RWPE2 (cell line): ENCODE measurements at regions not wholly inside any gene's neighbourhood (a gene's known extent, or its start where the extent isn't known, plus 50 kb on each side); places are given as distances from the start of the nearest gene placed in this dataset.
A peak's percentile ranks its signal among the peaks of the same experiment; 100 is the strongest.

ENCODE experiments used
- ATAC-seq: fragments of 200-7000 bp; cut with Tn5 transposase; 3 replicates; pipeline ENCODE4 v1.9.1; 2021; ENCODE audit warnings: low read depth
- DNase-seq: peaks from one replicate; pipeline ENCODE4 v3.0.0-alpha.2; 2020; ENCODE audit warnings: low spot score
- H3K27ac ChIP-seq: fragments of 450-650 bp; 2 replicates; pipeline ENCODE4 v1.5.1; 2017; ENCODE audit warnings: mild to moderate bottlenecking; ENCODE audit not compliant: poor library complexity, severe bottlenecking
- H3K27me3 ChIP-seq: fragments of 250-450 bp; sonication (Bioruptor Pico); 2 replicates; pipeline ENCODE4 v1.5.1; 2021; ENCODE audit warnings: mild to moderate bottlenecking, moderate library complexity; ENCODE audit not compliant: insufficient read depth, poor library complexity, severe bottlenecking
- H3K36me3 ChIP-seq: fragments of 250-450 bp; sonication (Bioruptor Pico); 2 replicates; pipeline ENCODE4 v1.5.1; 2020; ENCODE audit warnings: low read depth, mild to moderate bottlenecking, moderate library complexity
- H3K4me1 ChIP-seq: fragments of 250-450 bp; sonication (Bioruptor Pico); 2 replicates; pipeline ENCODE4 v1.5.1; 2021; ENCODE audit warnings: mild to moderate bottlenecking, moderate library complexity; ENCODE audit not compliant: insufficient read depth, poor library complexity, severe bottlenecking
- H3K4me3 ChIP-seq: fragments of 250-450 bp; sonication (Bioruptor Pico); 2 replicates; pipeline ENCODE4 v1.5.1; 2021; ENCODE audit warnings: mild to moderate bottlenecking, moderate library complexity; ENCODE audit not compliant: severe bottlenecking
- H3K9me3 ChIP-seq: fragments of 250-450 bp; sonication (Bioruptor Pico); 2 replicates; pipeline ENCODE4 v1.5.1; 2021; ENCODE audit warnings: mild to moderate bottlenecking, moderate library complexity; ENCODE audit not compliant: severe bottlenecking
- TF ChIP-seq, protein P1 (sequence below): fragments of 450-650 bp; IDR thresholded peaks from one replicate; pipeline ENCODE4 v1.5.1; 2017; ENCODE audit warnings: mild to moderate bottlenecking, moderate library complexity; ENCODE audit not compliant: poor library complexity, severe bottlenecking

DNA sequence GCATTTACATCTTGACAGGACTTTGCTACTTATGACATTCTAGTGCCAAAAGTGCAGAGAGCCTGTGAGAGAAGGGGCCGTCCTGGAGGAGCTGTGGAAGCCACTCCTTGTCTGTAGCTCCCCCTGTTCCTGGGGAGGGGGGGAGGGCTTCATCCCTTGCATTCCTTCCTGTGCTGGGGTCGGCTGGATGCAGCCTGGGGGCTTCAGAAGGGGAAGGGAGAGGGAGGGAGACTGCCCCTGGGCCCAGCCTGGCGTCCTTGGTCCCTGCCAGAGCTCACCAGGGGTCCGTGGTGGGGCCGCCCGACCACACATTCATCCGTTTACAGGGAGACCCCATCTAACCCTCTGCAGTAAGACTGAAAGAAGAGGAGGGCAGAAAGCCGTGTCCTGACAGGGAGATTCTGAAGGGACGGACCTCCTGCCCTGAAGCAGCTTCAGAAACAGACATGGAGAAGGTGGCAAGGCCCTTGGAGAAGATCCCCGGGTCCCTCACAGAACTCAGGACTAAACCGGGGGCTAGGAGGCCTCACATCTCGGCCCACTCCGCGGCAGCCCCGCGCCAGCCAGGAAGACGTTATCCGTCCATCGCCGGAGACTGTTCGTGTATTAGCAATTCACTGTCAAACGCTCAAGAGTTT lies 258.3 kb upstream of the SALL3 start:
- no peaks in the 10 kb centered on the region for H3K36me3 ChIP-seq
- H3K27ac ChIP-seq: no peak overlapping the region
- H3K9me3 ChIP-seq: no peaks in the 10 kb centered on the region
- no peak overlapping the region for H3K4me3 ChIP-seq
- TF ChIP-seq, protein P1, sequence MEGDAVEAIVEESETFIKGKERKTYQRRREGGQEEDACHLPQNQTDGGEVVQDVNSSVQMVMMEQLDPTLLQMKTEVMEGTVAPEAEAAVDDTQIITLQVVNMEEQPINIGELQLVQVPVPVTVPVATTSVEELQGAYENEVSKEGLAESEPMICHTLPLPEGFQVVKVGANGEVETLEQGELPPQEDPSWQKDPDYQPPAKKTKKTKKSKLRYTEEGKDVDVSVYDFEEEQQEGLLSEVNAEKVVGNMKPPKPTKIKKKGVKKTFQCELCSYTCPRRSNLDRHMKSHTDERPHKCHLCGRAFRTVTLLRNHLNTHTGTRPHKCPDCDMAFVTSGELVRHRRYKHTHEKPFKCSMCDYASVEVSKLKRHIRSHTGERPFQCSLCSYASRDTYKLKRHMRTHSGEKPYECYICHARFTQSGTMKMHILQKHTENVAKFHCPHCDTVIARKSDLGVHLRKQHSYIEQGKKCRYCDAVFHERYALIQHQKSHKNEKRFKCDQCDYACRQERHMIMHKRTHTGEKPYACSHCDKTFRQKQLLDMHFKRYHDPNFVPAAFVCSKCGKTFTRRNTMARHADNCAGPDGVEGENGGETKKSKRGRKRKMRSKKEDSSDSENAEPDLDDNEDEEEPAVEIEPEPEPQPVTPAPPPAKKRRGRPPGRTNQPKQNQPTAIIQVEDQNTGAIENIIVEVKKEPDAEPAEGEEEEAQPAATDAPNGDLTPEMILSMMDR: no peak
- ATAC-seq (no peak), DNase-seq (peak; percentile 14)
- no peaks in the 10 kb centered on the region for H3K4me1 ChIP-seq
- H3K27me3 ChIP-seq: no peaks in the 10 kb centered on the region

DNA sequence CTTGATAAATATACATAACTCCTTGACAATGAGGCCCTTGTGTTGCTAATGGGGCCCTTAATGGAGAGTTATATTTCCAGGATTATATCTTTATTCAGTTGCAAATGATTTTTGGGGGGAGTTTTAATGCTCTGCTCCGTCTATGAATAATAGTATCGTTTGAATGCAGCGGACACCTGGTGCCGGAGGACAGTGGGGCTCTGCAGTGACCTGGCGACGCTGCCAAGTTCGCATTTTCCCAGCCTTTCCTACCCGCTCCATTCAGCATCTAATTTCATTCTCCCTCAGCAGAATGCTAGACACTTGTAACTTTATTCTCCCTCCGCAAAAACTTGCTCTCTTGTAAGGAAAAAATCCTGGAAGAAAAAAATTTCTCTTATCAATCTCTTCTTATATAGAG lies 257.6 kb upstream of the SALL3 start:
- no peaks in the 10 kb centered on the region for H3K27me3 ChIP-seq
- ATAC-seq: no peak
- TF ChIP-seq, protein P1: no peak

DNA sequence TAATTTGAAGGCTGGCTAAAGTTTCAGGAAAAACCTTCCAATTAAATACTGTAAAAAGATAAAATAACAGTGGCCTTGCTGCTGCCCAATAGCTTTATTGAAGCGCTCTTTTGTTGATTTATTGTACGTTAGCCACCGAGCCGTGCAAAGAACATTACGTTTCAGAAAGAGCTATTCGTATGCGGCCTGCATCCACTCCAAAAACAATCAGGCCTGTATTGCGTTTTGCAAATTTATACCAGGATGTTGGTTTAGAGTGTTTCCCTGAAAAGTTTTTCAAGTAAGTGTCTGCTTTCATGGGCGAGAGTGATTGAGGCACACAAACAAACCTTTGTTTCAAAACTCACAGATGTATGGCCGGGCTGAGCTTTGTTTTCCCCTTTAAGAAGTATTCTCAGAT lies 257.2 kb upstream of the SALL3 start:
- DNase-seq (no peak), ATAC-seq (no peak)
- Histone ChIP-seq H3K4me3 (no peak overlapping the region), H3K27ac (no peak overlapping the region), H3K4me1 (no peaks in the 10 kb centered on the region), H3K27me3 (no peaks in the 10 kb centered on the region), H3K9me3 (no peaks in the 10 kb centered on the region), H3K36me3 (no peaks in the 10 kb centered on the region)
- TF ChIP-seq, protein P1: no peak

More for the DNA sequence above, 257.6 kb upstream of the SALL3 start:
- Histone ChIP-seq H3K9me3 (no peaks in the 10 kb centered on the region), H3K27ac (no peak overlapping the region), H3K4me1 (no peaks in the 10 kb centered on the region), H3K4me3 (no peak overlapping the region), H3K36me3 (no peaks in the 10 kb centered on the region)
- DNase-seq: no peak

DNA sequence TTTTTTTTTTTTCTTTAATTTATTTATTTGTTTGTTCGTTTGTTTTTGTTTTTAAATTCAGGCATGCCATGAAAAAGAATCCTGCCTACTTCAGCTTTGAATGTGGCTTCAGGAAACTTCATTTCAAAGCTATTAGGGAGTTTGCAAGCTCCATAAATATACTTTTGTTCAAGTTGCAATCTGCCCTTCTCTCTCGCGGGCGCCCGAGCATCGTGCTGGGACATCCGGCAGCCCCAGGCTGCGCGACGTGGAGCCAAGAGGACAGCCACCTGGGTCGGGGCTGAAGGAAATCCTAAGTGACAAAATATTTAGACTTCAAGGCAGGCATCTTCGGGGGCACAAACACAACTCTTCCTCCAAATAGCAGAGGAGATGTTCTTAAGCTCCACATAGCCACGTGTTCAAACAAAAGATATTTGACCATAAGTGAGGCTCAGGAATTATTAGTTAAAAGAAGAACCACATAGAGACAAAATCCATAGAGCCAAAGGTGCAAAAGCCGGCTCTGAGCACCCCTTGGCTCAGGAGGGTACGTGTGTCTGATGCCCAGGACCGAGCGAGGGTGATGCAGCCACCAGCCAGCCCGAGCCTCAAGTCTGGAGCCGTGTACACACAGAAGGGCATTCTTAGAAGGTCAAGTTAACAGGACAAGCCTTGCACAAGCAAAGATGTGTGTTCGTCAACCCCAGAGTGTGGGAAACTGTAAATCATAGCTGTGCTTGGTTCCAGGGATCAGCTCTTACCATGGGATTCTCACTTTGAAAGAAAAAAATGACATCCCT lies 256.5 kb upstream of the SALL3 start:
- DNase-seq: no peak
- no peaks in the 10 kb centered on the region for H3K27me3 ChIP-seq
- H3K9me3 ChIP-seq: no peaks in the 10 kb centered on the region
- ATAC-seq: no peak
- H3K36me3 ChIP-seq: no peaks in the 10 kb centered on the region
- TF ChIP-seq, protein P1: no peak
- no peak overlapping the region for H3K27ac ChIP-seq
- H3K4me1 ChIP-seq: no peaks in the 10 kb centered on the region
- no peak overlapping the region for H3K4me3 ChIP-seq
